Activated T-cell treated with anti-CD3 and anti-CD28 coated beads, Interleukin-2, amount 50 U/mL, for 1 hour (primary cell): ENCODE measurements at regions not wholly inside any gene's neighbourhood (a gene's known extent, or its start where the extent isn't known, plus 50 kb on each side); places are given as distances from the start of the nearest gene placed in this dataset.

Experiments used
- DNase-seq: peaks from one replicate; pipeline ENCODE4 v3.0.0-alpha.2; 2020

DNA sequence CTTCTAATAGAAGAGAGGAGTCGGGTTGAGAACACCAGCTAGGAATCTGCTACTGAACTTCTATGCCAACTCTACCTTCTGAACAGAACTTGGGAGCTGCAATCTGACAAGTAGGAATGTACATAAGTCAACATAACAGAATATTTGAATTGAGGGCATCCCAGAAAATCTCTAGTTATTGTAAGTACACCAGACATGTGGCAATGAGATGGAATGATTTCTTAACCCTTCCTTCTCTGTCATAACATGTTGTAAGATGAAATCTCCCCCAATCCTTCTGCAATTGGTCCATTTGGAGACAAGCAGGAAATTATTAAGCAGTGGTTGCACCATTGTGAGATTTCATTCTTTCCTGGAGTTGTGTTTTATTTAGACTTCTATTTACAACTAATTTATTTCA, 68.7 kb upstream of the TMPO start:
- DNase-seq, result no peak

GRCh38 chr12:98449584-98449983, 65.8 kb upstream of the TMPO start:
- no peak for DNase-seq

GRCh38 chr12:98453070-98453469, 62.3 kb upstream of the TMPO start:
- DNase-seq, result no peak

GRCh38 chr12:98453492-98453891, 61.9 kb upstream of the TMPO start:
- DNase-seq, result no peak

DNA sequence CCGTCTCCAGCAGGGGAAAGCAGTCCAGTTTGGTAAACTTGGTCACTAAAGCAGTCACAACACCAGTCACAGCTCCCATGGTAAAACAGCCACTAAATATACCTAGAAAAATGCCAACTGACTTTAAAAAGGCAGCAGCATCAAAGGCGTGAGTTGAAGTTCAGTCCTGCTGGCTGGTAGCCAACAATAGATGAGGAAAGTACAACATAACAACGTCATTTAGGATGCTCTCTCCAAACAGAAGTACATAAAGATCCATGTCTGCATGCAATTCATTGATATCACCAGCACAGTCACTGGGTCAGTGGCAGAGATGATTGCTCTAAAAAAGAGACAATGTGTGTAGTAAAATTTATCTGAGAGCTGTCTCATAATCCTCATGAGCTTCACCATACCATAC, 59.3 kb upstream of the TMPO start:
- DNase-seq, result no peak

- peak; percentile 19 for DNase-seq
Observed at GRCh38 chr12:98456576-98457573, 58.5 kb upstream of the TMPO start.

- DNase-seq, result no peak
Observed at GRCh38 chr12:98464190-98464589, 51.2 kb upstream of the TMPO start.

DNA sequence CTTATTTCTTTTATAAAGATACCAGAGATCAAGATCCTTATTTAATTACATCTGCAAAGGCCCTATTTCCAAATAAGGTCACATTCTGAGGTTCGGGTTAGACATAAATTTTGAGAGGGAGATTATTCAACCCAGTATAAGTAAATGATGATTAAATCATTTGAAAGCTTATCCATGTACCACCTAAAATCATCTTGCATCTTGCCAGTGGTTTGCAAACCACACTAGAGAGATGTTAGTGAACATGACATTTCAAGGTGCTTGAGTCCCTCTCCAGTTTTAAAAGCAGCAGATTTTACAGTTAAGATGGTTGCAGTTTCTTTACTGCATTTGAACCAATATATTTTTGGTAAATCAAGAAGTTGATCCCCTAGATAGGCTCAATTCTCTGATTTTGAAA, 49.9 kb upstream of the TMPO start:
- no peak for DNase-seq
